ENCODE measurements at regions not wholly inside any gene's neighbourhood (a gene's known extent, or its start where the extent isn't known, plus 50 kb on each side); places are given as distances from the start of the nearest gene placed in this dataset.

GRCh38 chr6:147911057-147911456 is 402.6 kb downstream of the SAMD5 start:
- no peak for TF ChIP-seq CTCF (IDR thresholded peaks at IDR 0.05)
- no peak for TF ChIP-seq POLR2A (IDR thresholded peaks at IDR 0.05)

Data from esophagus squamous epithelium (tissue), 4 donors.